Mesodermal cell (in vitro differentiated cells): ENCODE measurements at regions not wholly inside any gene's neighbourhood (a gene's known extent, or its start where the extent isn't known, plus 50 kb on each side); places are given as distances from the start of the nearest gene placed in this dataset.
"Not testable (repeated sequence)": the region's sequence is repeated elsewhere in the genome, so short reads cannot be mapped to it uniquely, and the experiment has no call there.

Source experiments
- H3K27ac ChIP-seq: 2 replicates; pipeline ENCODE4 v1.7.0; 2013; ENCODE audit warnings: mild to moderate bottlenecking, low read depth, low read length, moderate library complexity; ENCODE audit not compliant: severe bottlenecking
- H3K36me3 ChIP-seq: 2 replicates; pipeline ENCODE4 v1.7.1; 2013; ENCODE audit warnings: mild to moderate bottlenecking, low read length, moderate library complexity; ENCODE audit not compliant: control insufficient read depth, insufficient read depth
- H3K4me1 ChIP-seq: one replicate; pipeline ENCODE4 v1.7.1; 2013; ENCODE audit warnings: mild to moderate bottlenecking, low read length; ENCODE audit not compliant: insufficient read depth, control insufficient read depth, poor library complexity, severe bottlenecking
- H3K4me3 ChIP-seq: 2 replicates; pipeline ENCODE4 v1.7.0; 2013; ENCODE audit warnings: low read length, control low read depth, mild to moderate bottlenecking; ENCODE audit not compliant: insufficient read depth, poor library complexity, severe bottlenecking; ENCODE audit errors: extremely low read depth
- H3K9me3 ChIP-seq: 2 replicates; pipeline ENCODE4 v1.7.1; 2013; ENCODE audit warnings: mild to moderate bottlenecking, low read length, moderate library complexity; ENCODE audit not compliant: control insufficient read depth
- WGBS, 2 experiments: methylation state at CpG; one replicate each; pipeline ENCODE4 v1.1.5; 2013; ENCODE audit warnings: missing lambda C conversion rate in 2 of 2; ENCODE audit not compliant: insufficient coverage in 2 of 2; 5-methylcytosine and 5-hydroxymethylcytosine counted together

DNA sequence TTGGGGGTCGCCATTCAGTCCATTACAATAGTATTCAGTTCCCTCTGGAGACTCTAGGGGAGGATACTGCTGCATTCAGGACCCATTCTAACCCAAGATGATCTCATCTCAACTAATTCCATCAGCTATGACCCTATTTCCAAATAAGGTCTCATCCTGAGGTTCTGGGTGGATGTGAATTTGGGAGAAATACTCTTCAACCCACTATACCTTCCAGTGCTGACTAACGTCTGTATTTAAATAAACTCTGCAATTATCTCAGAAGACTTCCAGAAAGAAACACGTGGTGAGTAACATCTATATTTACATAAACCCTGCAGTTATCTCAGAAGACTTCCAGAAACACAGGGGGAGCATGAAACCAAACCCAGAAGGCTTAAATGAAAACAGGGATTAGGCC, 1300.7 kb downstream of the PCDH9 start:
- Histone ChIP-seq H3K36me3 (no peaks in the 10 kb centered on the region), H3K27ac (no peak overlapping the region), H3K4me3 (no peak overlapping the region), H3K9me3 (no peaks in the 10 kb centered on the region), H3K4me1 (no peaks in the 10 kb centered on the region)
- WGBS, 2 experiments: 88 to 100% methylated on average over 1 of the region's 3 CpGs

GRCh38 chr13:65926750-65927171, 1303.4 kb downstream of the PCDH9 start:
- H3K4me1 ChIP-seq: no peaks in the 10 kb centered on the region
- no peak overlapping the region for H3K27ac ChIP-seq
- WGBS, 2 experiments: 17 to 40% methylated on average over 3 to 6 of the region's 7 CpGs
- H3K36me3 ChIP-seq: no peaks in the 10 kb centered on the region
- H3K4me3 ChIP-seq: no peak overlapping the region
- no peaks in the 10 kb centered on the region for H3K9me3 ChIP-seq

- H3K4me3 ChIP-seq, H3K4me1 ChIP-seq, H3K27ac ChIP-seq, H3K9me3 ChIP-seq, H3K36me3 ChIP-seq: not testable (repeated sequence)
- 100% methylated on average over 2 to 3 of the region's 4 CpGs for WGBS, 2 experiments
Observed at GRCh38 chr13:65922846-65923245, 1307.3 kb downstream of the PCDH9 start.

GRCh38 chr13:65921933-65922332, 1308.2 kb downstream of the PCDH9 start:
- no CpG with 5 or more reads among the region's 2 CpGs for WGBS, 2 experiments
- Histone ChIP-seq H3K4me3 (no peak overlapping the region), H3K36me3 (no peaks in the 10 kb centered on the region), H3K27ac (no peak overlapping the region), H3K4me1 (no peaks in the 10 kb centered on the region), H3K9me3 (no peaks in the 10 kb centered on the region)

DNA sequence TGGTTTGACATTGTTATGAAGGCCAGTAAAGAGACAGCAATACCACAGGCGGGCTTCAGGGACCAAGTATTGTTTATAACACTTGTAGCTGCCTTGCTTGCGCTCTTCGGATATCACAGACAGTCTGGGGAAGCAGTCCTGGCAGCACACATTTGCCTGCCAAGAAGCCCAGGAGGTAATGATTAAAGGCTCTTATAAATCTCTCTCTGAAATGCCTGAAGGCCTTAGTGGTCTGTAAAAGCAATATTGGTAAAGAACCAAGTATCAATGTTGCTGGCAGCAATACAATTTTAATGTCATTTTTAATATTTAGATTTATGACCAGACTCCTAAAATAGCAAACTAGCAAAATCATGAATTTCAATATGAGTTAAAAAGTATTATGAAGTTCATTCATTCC, 1312.4 kb downstream of the PCDH9 start:
- no peaks in the 10 kb centered on the region for H3K9me3 ChIP-seq
- no peak overlapping the region for H3K27ac ChIP-seq
- 90 to 91% methylated on average over 3 of the region's 3 CpGs for WGBS, 2 experiments
- no peak overlapping the region for H3K4me3 ChIP-seq
- no peaks in the 10 kb centered on the region for H3K36me3 ChIP-seq
- H3K4me1 ChIP-seq: peaks cover 7% of the 10 kb centered on the region

DNA sequence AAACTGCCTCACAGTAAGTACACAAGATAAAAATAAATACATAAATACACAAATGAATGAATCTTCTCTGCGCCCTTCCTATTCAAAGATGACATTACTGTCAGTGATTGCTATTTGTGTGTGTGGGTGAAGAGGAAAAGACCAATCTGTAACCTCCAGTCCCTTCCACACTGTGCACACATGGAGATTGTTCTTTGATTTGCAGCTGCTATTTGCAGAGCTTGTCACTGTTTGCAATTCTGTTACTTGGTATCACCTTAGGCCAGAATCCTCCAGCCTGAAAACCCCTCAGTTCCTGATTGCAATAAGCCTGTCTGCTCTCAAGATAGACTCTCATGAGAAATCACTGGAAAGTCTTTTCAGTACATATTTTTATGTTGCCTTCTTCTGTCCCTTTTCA, 1314.9 kb downstream of the PCDH9 start:
- Histone ChIP-seq H3K9me3 (peaks cover 9% of the 10 kb centered on the region), H3K27ac (no peak overlapping the region), H3K4me3 (no peak overlapping the region), H3K36me3 (no peaks in the 10 kb centered on the region), H3K4me1 (peaks cover 7% of the 10 kb centered on the region)
- WGBS, 2 experiments: no CpG with 5 or more reads among the region's 1 CpG

GRCh38 chr13:65914716-65915115, 1315.4 kb downstream of the PCDH9 start:
- no peak overlapping the region for H3K4me3 ChIP-seq
- no peak overlapping the region for H3K27ac ChIP-seq
- peaks cover 7% of the 10 kb centered on the region for H3K4me1 ChIP-seq
- WGBS, 2 experiments: no CpG with 5 or more reads among the region's 1 CpG
- peaks cover 9% of the 10 kb centered on the region for H3K9me3 ChIP-seq
- H3K36me3 ChIP-seq: no peaks in the 10 kb centered on the region

DNA sequence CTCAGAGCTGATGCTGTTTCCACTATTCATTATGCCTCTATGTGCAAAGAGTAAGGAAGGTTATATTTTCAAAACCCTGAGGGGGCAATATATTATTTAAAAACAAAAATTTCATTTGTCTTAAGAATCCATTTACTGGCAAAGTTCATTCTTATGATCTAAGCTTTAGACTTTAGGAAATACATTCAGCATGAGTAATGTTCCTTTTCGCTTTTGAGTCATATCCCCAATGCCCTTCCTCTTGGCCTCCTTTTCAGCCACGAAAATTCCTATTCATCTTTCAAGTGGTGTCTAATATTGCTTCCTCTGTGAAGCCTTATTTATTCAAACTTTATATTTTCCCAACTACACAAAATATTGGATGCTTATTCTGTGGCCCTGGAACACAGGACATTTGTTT, 1317.0 kb downstream of the PCDH9 start:
- Histone ChIP-seq H3K4me1 (peaks cover 7% of the 10 kb centered on the region), H3K4me3 (no peak overlapping the region), H3K9me3 (peaks cover 9% of the 10 kb centered on the region), H3K27ac (no peak overlapping the region), H3K36me3 (no peaks in the 10 kb centered on the region)
- WGBS, 2 experiments: 79% methylated on average over 2 of the region's 2 CpGs; no CpG with 5 or more reads in 1 of the 2 experiments

- WGBS, 2 experiments: no CpG with 5 or more reads among the region's 3 CpGs
- Histone ChIP-seq H3K4me3 (no peak overlapping the region), H3K27ac (no peak overlapping the region), H3K9me3 (peaks cover 9% of the 10 kb centered on the region), H3K36me3 (no peaks in the 10 kb centered on the region), H3K4me1 (peaks cover 7% of the 10 kb centered on the region)
Observed at GRCh38 chr13:65912516-65912915, 1317.6 kb downstream of the PCDH9 start.

GRCh38 chr13:65911546-65912193, 1318.5 kb downstream of the PCDH9 start:
- H3K4me3 ChIP-seq: no peak overlapping the region
- H3K27ac ChIP-seq: no peak overlapping the region
- 87 to 100% methylated on average over 1 of the region's 3 CpGs for WGBS, 2 experiments
- no peaks in the 10 kb centered on the region for H3K36me3 ChIP-seq
- peaks cover 9% of the 10 kb centered on the region for H3K9me3 ChIP-seq
- H3K4me1 ChIP-seq: peaks cover 7% of the 10 kb centered on the region

GRCh38 chr13:65909501-65909900, 1320.6 kb downstream of the PCDH9 start:
- H3K27ac ChIP-seq: no peak overlapping the region
- no peaks in the 10 kb centered on the region for H3K36me3 ChIP-seq
- peaks cover 9% of the 10 kb centered on the region for H3K9me3 ChIP-seq
- 90 to 100% methylated on average over 1 of the region's 1 CpG for WGBS, 2 experiments
- no peak overlapping the region for H3K4me3 ChIP-seq
- H3K4me1 ChIP-seq: peaks cover 4% of the 10 kb centered on the region
